Skeletal muscle tissue (tissue), 4 donors: ENCODE measurements at regions not wholly inside any gene's neighbourhood (a gene's known extent, or its start where the extent isn't known, plus 50 kb on each side); places are given as distances from the start of the nearest gene placed in this dataset. TPM values are rescaled to one million over a fixed set of nuclear protein-coding genes. Genes with fewer than 3 reads are reported as not detected.

Experiments used
- H3K27ac ChIP-seq: one replicate; pipeline ENCODE4 v1.7.0; 2013; ENCODE audit warnings: mild to moderate bottlenecking, low read depth, low read length, inconsistent platforms
- H3K27me3 ChIP-seq, 3 donors: one replicate each; pipeline ENCODE4 v1.7.0; 2013; ENCODE audit warnings: low read length in 3 of 3; ENCODE audit not compliant: control insufficient read depth in 3 of 3, insufficient read depth in 3 of 3
- H3K36me3 ChIP-seq, 3 donors: one replicate each; pipeline ENCODE4 v1.7.0; 2013; ENCODE audit warnings: low read length in 3 of 3; ENCODE audit not compliant: control insufficient read depth in 3 of 3, insufficient read depth in 3 of 3
- H3K4me1 ChIP-seq, 3 donors: one replicate each; pipeline ENCODE4 v1.7.0; 2013; ENCODE audit warnings: low read length in 3 of 3, mild to moderate bottlenecking in 3 of 3; ENCODE audit not compliant: control insufficient read depth in 3 of 3, insufficient read depth in 3 of 3
- H3K4me3 ChIP-seq, 3 donors: one replicate each; pipeline ENCODE4 v1.7.0; 2013; ENCODE audit warnings: low read length in 3 of 3
- H3K9ac ChIP-seq, 3 donors: one replicate each; pipeline ENCODE4 v1.7.0; 2013; ENCODE audit warnings: low read length in 3 of 3, mild to moderate bottlenecking in 3 of 3, moderate library complexity in 2 of 3, low read depth in 1 of 3
- H3K9me3 ChIP-seq, 3 donors: one replicate each; pipeline ENCODE4 v1.7.0; 2013; ENCODE audit warnings: low read length in 3 of 3; ENCODE audit not compliant: control insufficient read depth in 3 of 3
- small RNA-seq: library from RNA; depleted of rRNA; stranded (forward); fragments of <200 nt; gene quantifications from one replicate; pipeline ENCODE3, GENCODE V24; 2014
- donor health status: Osteomylitis.

DNA sequence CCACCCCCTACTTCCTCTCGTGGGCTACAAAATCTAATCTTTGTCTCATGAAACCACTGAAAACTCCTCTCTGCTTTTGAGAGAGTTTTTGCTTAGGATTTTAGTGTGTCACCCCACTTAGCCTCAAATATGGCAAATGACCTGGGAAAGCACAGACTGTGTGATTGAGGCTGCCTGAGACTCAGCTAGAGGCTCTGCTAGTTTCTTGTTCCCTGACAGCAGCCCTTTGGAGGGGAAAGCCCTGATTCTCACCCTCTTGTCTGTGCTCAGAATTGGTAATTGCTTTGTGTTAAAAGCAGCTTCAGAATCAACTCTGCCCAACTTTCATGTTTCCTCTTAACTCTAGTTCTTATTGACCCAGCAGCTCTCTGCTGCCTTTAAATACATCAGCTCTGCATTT, 85.6 kb upstream of the ZP4 start:
- Histone ChIP-seq H3K9me3 (no peaks in the 10 kb centered on the region), H3K36me3 (no peaks in the 10 kb centered on the region), H3K27ac (no peak overlapping the region), H3K4me1 (no peaks in the 10 kb centered on the region), H3K4me3 (no peak overlapping the region), H3K27me3 (no peaks in the 10 kb centered on the region), H3K9ac (no peak overlapping the region)

DNA sequence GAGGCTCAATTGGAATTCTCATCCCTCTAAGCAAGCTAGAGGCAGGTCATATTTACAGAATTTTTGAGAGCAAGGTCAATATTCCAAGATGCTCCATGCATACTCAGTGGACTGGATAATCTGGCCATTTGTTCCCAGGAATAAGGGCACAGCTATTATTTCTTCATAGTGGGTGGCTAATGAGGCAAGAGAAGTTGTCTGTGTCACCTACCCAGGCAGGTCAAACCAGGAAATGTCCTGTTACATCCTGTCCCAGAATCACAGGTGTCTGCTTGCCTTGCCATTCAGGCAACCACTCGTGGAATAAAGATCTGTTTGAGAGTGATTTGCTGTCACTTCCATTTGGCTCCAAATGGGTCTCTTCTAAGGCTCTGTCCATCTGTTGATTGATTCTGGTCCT, 85.2 kb upstream of the ZP4 start:
- H3K9ac ChIP-seq, result no peak overlapping the region
- H3K9me3 ChIP-seq, result no peaks in the 10 kb centered on the region
- H3K27me3 ChIP-seq, result no peaks in the 10 kb centered on the region
- no peaks in the 10 kb centered on the region for H3K36me3 ChIP-seq
- no peak overlapping the region for H3K27ac ChIP-seq
- no peaks in the 10 kb centered on the region for H3K4me1 ChIP-seq
- no peak overlapping the region for H3K4me3 ChIP-seq

DNA sequence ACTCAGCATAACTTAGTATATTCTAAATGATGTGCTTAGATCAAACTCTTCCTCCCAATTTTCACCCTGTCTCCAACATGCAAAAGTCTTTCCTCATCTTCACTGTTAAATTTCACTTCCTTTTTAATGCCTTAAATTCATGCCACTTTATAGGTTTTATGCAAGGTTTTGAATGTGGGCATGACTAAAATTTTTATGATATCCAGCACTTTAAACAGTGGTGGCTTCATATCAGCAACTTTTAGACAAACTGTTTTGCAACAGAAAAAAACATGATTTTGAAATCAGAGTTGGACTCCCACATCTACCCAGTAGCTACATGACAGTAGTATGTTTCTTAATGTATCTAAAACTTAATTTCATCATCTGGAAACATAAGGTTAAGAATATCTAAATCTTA, 84.7 kb upstream of the ZP4 start:
- Histone ChIP-seq H3K27me3 (no peaks in the 10 kb centered on the region), H3K4me1 (no peaks in the 10 kb centered on the region), H3K9me3 (no peaks in the 10 kb centered on the region), H3K36me3 (no peaks in the 10 kb centered on the region), H3K9ac (no peak overlapping the region), H3K4me3 (no peak overlapping the region), H3K27ac (no peak overlapping the region)

DNA sequence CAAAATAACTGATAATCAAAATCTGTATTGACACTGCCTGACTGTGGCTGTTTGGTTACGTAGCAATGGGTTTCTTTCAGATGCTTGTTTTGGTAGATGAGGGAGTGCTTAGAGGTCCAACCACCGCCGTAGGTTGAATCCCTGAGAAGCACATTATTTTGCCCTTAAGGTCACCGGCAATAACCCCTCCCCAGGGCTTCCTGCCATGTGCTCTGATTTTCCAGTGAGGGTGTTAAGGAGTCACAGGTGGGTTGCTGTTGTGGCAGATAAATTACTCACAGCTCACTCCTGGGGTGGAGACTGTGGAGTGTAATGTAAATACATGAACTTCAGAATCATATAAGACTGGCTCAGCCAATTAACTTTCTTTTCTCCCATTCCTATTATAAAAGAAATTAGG, 81.5 kb upstream of the ZP4 start:
- Histone ChIP-seq H3K4me3 (no peak overlapping the region), H3K4me1 (no peaks in the 10 kb centered on the region), H3K27ac (no peak overlapping the region), H3K9ac (no peak overlapping the region), H3K27me3 (no peaks in the 10 kb centered on the region), H3K36me3 (no peaks in the 10 kb centered on the region), H3K9me3 (no peaks in the 10 kb centered on the region)

DNA sequence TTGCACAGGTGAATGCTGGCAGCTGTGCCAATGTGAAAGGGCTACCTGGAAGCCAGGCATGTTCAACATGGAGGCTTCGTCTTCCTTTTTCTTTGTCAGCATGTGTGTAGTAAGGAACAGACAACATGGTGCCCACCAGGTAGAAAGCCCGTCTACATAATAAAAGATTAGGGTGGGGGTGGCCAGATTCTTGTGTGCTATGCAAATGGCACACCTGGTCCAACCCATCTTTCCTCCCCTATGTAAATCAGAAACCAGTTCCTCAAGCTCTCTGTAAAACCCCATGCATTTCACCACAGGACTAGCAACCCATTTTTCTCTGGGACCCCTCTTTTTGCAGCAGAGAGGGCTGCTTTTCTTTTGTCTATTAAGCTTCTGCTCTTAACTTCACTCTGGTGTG, 72.3 kb upstream of the ZP4 start:
- H3K9me3 ChIP-seq, result no peaks in the 10 kb centered on the region
- H3K4me1 ChIP-seq, result no peaks in the 10 kb centered on the region
- H3K36me3 ChIP-seq, result no peaks in the 10 kb centered on the region
- no peaks in the 10 kb centered on the region for H3K27me3 ChIP-seq
- no peak overlapping the region for H3K27ac ChIP-seq
- no peak overlapping the region for H3K4me3 ChIP-seq
- no peak overlapping the region for H3K9ac ChIP-seq

DNA sequence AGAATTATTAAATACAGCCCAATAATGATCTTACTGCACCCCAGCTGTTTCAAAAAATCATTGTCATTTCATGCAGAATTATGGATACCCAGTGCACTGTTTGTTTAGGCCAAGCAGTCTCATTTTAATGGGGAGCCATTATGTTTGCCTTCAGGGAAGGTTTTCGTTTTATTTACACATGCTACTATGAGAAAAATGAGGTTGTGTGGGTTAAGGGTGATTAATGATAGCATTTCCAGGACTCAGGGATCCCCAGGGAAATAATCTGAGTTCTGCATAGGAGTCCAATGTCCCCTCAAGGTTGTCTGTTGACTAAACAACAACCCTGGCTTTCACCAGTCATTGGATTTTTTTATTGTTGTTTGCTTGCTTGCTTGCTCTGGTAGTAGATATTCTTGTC, 71.0 kb upstream of the ZP4 start:
- H3K4me1 ChIP-seq, result no peaks in the 10 kb centered on the region
- no peak overlapping the region for H3K4me3 ChIP-seq
- no peak overlapping the region for H3K9ac ChIP-seq
- no peaks in the 10 kb centered on the region for H3K36me3 ChIP-seq
- no peaks in the 10 kb centered on the region for H3K9me3 ChIP-seq
- no peaks in the 10 kb centered on the region for H3K27me3 ChIP-seq
- no peak overlapping the region for H3K27ac ChIP-seq

DNA sequence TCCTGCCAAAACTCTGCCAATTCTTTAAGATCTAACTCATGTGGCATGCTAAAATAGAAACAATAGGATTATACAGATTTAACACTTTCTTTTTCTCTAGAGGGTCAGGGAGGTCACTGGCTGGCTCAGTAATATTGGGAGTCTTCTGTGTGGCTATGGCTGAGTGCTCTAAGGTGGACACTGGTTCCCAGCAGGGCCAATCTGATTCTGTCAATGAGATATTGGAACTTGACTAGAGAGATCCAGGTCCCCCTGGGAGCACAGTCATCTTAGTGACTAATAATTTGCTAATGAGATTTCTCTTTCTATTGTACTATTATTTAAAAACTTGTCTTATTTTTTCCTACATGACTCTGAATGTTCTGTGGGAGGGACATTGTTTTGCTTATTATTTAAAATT, 69.1 kb upstream of the ZP4 start:
- Histone ChIP-seq H3K9ac (no peak overlapping the region), H3K4me1 (no peaks in the 10 kb centered on the region), H3K9me3 (no peaks in the 10 kb centered on the region), H3K4me3 (no peak overlapping the region), H3K27ac (no peak overlapping the region), H3K27me3 (no peaks in the 10 kb centered on the region), H3K36me3 (no peaks in the 10 kb centered on the region)

DNA sequence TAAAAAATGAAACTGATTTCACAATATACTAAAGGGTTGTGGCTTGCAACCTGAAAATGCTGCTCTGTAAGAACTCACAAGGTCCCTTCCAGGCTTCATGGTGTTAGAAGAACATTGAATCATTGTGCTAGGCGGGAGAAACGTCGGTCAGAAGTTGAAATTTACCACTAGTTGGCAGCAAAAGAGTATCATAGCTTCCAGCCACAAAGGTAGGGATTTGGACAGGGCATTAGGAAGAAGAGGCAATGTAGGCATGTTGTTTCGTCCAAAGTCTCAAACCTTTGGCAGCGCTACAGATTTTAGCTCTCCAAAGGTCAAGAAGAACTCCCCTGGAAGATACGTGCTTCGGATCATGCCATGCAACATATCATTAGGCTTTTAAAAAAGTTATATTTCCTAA, 62.5 kb upstream of the ZP4 start:
- Histone ChIP-seq H3K27ac (no peak overlapping the region), H3K4me3 (no peak overlapping the region), H3K9me3 (no peaks in the 10 kb centered on the region), H3K9ac (no peak overlapping the region), H3K36me3 (no peaks in the 10 kb centered on the region), H3K27me3 (no peaks in the 10 kb centered on the region), H3K4me1 (no peaks in the 10 kb centered on the region)

Small RNA genes lying in the stretch of these regions (small RNA-seq; reads per million reads assigned to genes)
- not detected for gene AL356010.1
- not detected for gene AL590135.1
- gene RNU6-725P, result not detected
